GM06990 (cell line): ENCODE measurements at regions not wholly inside any gene's neighbourhood (a gene's known extent, or its start where the extent isn't known, plus 50 kb on each side); places are given as distances from the start of the nearest gene placed in this dataset.
"Not testable (repeated sequence)": the region's sequence is repeated elsewhere in the genome, so short reads cannot be mapped to it uniquely, and the experiment has no call there.

ENCODE experiments used
- DNase-seq: peaks from one replicate; pipeline ENCODE4 v3.0.0-alpha.2; 2011; ENCODE audit not compliant: insufficient read length; ENCODE audit errors: extremely low read depth
- H3K27me3 ChIP-seq: replicated peaks from 2 replicates; pipeline ENCODE4 v1.6.0; 2011; ENCODE audit warnings: low read length; ENCODE audit not compliant: control insufficient read depth, insufficient read depth
- H3K36me3 ChIP-seq: 2 replicates; pipeline ENCODE4 v1.5.1; 2011; ENCODE audit warnings: low read length; ENCODE audit not compliant: control insufficient read depth, insufficient read depth
- H3K4me3 ChIP-seq: replicated peaks from 2 replicates; pipeline ENCODE4 v1.5.1; 2011; ENCODE audit warnings: low read depth, mild to moderate bottlenecking, control low read depth, low read length

DNA sequence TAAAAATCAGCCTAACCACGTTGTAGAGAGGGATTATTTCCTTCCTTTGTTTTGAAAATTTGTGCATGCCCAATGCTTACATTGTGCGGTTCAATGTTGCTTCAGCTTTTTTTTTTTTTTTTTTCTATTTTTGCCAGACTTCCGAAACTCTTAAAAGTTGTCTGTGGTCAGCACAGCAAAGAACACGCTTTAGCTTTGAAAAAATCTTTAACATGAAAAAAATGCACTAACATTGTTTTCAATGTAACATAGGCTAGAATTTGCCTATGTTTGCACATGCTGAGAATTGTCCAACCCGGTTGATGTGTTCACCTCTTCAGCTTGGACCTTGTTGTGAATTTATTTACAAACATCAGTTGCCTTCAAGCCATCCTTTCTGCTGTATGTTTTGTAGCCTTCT is 5280.9 kb upstream of the TPTE start:
- H3K36me3 ChIP-seq, H3K4me3 ChIP-seq, DNase-seq, H3K27me3 ChIP-seq: not testable (repeated sequence)

GRCh38 chr21:5242732-5243131 is 5278.7 kb upstream of the TPTE start:
- not testable (repeated sequence) for DNase-seq, H3K36me3 ChIP-seq, H3K27me3 ChIP-seq, H3K4me3 ChIP-seq

- DNase-seq, H3K4me3 ChIP-seq, H3K27me3 ChIP-seq, H3K36me3 ChIP-seq: not testable (repeated sequence)
These were observed 5278.1 kb upstream of the TPTE start for GRCh38 chr21:5243257-5243656.

- not testable (repeated sequence) for H3K4me3 ChIP-seq, H3K36me3 ChIP-seq, DNase-seq, H3K27me3 ChIP-seq
These were observed 5277.5 kb upstream of the TPTE start for GRCh38 chr21:5243715-5244375.

DNA sequence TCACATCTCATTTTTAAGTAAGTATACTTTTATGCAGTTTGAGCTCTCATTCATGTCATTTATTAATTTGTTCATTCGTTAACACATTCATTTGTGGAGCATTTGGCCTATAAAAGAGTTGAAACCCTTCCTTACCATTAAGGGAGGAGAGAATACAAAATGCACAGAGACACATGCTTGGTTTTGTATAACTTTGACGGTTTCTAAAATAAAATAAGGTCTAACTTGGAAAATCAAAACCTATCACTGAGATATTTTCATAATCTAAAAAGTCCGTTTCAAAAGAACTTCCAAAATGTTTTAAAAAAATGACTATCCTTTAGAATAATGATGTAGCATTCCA is 5277.0 kb upstream of the TPTE start:
- DNase-seq, H3K4me3 ChIP-seq, H3K27me3 ChIP-seq, H3K36me3 ChIP-seq: not testable (repeated sequence)

- DNase-seq, H3K27me3 ChIP-seq, H3K36me3 ChIP-seq, H3K4me3 ChIP-seq: not testable (repeated sequence)
These were observed 5276.4 kb upstream of the TPTE start for GRCh38 chr21:5244954-5245353.

GRCh38 chr21:5246416-5246815 is 5275.0 kb upstream of the TPTE start:
- not testable (repeated sequence) for DNase-seq, H3K27me3 ChIP-seq, H3K36me3 ChIP-seq, H3K4me3 ChIP-seq

DNA sequence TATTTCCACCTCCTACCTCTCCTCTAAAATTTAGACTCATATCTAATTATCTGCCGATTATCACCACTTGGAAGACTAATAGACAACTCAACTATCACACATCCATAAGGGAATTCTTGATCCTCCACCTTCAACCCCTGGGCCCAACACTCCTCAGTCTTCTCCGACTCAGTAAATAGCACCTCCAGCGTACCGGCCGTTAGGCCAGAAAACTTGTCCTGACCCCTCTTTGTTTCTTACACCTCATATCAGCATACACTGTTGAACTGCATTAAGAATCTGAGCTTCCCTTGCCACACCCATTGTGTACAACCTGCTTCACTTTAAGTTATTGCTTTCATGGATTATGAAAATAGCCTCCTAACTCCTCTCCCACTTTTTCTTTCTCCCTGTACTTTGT is 5274.0 kb upstream of the TPTE start:
- not testable (repeated sequence) for H3K27me3 ChIP-seq, DNase-seq, H3K4me3 ChIP-seq, H3K36me3 ChIP-seq

- not testable (repeated sequence) for H3K4me3 ChIP-seq, H3K27me3 ChIP-seq, DNase-seq, H3K36me3 ChIP-seq
These were observed 5271.3 kb upstream of the TPTE start for GRCh38 chr21:5250128-5250527.

DNA sequence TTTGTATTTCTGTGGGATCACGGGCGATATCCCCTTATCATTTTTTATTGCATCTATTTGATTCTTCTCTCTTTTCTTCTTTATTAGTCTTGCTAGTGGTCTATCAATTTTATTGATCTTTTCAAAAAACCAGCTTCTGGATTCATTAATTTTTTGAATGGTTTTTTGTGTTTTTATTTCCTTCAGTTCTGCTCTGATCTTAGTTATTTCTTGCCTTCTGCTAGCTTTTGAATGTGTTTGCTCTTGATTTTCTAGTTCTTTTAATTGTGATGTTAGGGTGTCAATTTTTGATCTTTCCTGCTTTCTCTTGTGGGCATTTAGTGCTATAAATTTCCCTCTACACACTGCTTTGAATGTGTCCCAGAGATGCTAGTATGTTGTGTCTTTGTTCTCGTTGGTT is 5270.2 kb upstream of the TPTE start:
- not testable (repeated sequence) for H3K4me3 ChIP-seq, H3K36me3 ChIP-seq, DNase-seq, H3K27me3 ChIP-seq

- DNase-seq, H3K36me3 ChIP-seq, H3K27me3 ChIP-seq, H3K4me3 ChIP-seq: not testable (repeated sequence)
These were observed 5269.5 kb upstream of the TPTE start for GRCh38 chr21:5251866-5252265.
